ENCODE measurements at regions not wholly inside any gene's neighbourhood (a gene's known extent, or its start where the extent isn't known, plus 50 kb on each side); places are given as distances from the start of the nearest gene placed in this dataset.
A peak's percentile ranks its signal among the peaks of the same experiment; 100 is the strongest.

DNA sequence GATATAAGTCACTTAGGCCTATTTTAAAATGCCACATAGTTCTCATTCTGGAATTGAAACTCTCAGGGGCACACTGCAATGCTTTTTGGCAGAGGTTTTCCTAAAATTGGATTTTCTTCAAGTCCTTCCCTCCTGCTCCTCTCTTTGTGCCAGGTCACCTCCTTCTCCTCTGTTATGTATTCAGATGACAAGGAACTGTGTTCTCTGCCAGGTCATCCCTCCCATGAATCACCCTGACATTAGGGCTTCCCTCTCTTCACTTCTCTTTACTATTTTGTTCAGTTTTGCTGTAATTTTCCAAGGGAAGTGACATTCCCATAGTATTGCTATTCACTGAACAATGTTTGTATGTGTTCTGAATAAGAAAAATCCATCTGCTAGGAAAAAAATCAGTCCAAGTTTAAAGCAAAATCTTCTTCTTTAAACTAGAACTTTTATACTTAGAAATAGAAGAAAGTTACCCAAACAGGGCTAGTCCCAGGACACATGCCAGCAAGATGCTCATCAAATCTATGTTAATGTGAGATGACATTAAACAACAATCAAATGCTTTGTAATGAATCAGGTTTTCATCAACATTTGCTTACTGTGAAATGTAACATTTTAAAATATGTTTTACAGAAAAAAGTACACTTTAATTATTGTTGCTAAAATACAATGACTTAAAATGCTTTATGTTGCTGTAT lies 461.1 kb downstream of the MMUT start:
- no peak overlapping the region for H3K4me3 ChIP-seq (replicated peaks in 1 of 3)
- DNase-seq, result peak in 1 of 2 donors; percentile 29
- no peaks in the 10 kb centered on the region for H3K27me3 ChIP-seq
- no peaks in the 10 kb centered on the region for H3K4me1 ChIP-seq
- no peaks in the 10 kb centered on the region for H3K9me3 ChIP-seq
- TF ChIP-seq, protein P1, sequence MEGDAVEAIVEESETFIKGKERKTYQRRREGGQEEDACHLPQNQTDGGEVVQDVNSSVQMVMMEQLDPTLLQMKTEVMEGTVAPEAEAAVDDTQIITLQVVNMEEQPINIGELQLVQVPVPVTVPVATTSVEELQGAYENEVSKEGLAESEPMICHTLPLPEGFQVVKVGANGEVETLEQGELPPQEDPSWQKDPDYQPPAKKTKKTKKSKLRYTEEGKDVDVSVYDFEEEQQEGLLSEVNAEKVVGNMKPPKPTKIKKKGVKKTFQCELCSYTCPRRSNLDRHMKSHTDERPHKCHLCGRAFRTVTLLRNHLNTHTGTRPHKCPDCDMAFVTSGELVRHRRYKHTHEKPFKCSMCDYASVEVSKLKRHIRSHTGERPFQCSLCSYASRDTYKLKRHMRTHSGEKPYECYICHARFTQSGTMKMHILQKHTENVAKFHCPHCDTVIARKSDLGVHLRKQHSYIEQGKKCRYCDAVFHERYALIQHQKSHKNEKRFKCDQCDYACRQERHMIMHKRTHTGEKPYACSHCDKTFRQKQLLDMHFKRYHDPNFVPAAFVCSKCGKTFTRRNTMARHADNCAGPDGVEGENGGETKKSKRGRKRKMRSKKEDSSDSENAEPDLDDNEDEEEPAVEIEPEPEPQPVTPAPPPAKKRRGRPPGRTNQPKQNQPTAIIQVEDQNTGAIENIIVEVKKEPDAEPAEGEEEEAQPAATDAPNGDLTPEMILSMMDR (IDR thresholded peaks at IDR 0.05), result no peak
- no peaks in the 10 kb centered on the region for H3K36me3 ChIP-seq
- intact Hi-C loops (cut with DNase I), result no loop called here
- H3K27ac ChIP-seq, result no peak overlapping the region

DNA sequence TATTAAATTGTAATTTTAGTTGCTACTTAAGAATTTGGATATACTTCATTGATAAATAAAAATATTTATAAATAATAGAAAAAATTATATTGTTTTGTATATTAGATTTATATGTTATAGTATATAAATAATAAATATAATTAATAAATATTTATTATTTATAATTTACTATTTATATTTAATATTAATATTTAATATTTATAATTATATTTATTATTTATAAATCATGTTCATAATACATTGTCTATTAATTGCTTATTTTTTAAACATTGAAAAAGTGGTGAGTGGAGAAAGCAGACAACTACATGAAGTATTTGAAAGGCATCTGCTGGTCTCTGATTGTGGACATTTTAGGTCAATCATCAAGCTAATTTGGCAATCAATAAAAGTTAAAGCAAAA lies 464.5 kb downstream of the MMUT start:
- H3K27ac ChIP-seq, result no peak overlapping the region
- intact Hi-C loops (cut with DNase I), result no loop called here
- H3K4me1 ChIP-seq, result no peaks in the 10 kb centered on the region
- DNase-seq, result no peak
- H3K9me3 ChIP-seq, result no peaks in the 10 kb centered on the region
- H3K4me3 ChIP-seq (replicated peaks in 1 of 3), result no peak overlapping the region
- no peaks in the 10 kb centered on the region for H3K36me3 ChIP-seq
- TF ChIP-seq, protein P1 (IDR thresholded peaks at IDR 0.05), result no peak
- no peak for TF ChIP-seq POLR2A (IDR thresholded peaks at IDR 0.05)
- no peaks in the 10 kb centered on the region for H3K27me3 ChIP-seq

DNA sequence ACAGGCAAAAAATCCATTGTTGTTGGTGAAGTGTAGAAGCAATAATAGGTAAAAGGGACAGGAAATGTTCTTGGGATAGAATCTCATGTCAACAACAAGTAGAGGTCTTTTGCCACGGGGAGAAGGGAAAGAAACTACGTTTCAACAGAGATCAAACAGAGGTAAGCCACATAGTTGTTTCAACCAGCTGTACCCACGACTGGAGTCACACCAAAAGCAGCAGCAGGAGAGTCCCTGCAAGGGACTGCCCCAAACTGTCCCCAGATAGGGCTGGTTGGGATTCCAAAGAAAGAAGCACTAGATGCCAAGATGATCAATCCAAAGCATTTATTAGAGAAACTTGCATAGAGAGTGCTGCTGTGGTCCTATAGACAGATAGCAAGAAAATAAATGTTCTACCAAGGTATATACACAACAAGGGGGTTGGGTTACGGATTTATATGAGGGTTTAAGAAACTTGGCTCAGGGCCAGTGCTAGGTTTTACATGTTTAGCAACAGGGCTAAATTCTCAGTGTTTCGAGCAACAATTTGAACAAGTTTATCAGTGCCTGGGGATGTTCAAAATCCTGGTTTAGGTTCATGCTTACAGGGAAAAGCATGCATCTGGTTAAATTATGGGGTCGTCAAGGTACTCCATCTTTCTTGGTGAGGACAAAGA lies 466.5 kb downstream of the MMUT start:
- no peaks in the 10 kb centered on the region for H3K9me3 ChIP-seq
- H3K36me3 ChIP-seq, result no peaks in the 10 kb centered on the region
- 71 to 76% methylated on average over 6 of the region's 6 CpGs for WGBS, 2 donors
- no peak overlapping the region for H3K27ac ChIP-seq
- H3K4me1 ChIP-seq, result no peaks in the 10 kb centered on the region
- DNase-seq, result no peak
- TF ChIP-seq, protein P1 (IDR thresholded peaks at IDR 0.05), result no peak
- TF ChIP-seq POLR2A (IDR thresholded peaks at IDR 0.05), result no peak
- H3K4me3 ChIP-seq (replicated peaks in 1 of 3), result no peak overlapping the region
- intact Hi-C loops (cut with DNase I), result no loop called here
- H3K27me3 ChIP-seq, result no peaks in the 10 kb centered on the region

DNA sequence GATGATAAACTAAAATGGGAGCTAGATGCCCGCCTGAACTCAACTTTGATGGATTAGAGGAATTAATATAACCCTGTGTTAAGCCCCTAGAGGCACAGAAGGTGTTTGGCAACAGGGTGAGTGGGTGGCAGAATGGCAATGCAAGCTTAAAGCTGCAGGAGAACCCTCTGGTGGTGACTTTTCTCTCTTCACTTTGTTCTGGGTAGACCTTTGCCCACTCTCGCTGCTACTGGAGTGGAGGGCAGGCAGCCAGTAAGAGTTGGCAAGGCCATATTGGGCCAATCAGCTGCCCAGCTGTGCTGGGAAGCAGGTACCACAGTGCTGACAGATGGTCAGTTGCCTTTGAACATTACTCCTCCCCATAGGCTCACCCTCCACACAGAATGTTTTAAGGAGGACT lies 468.2 kb downstream of the MMUT start:
- DNase-seq, result no peak
- Histone ChIP-seq H3K27ac (no peak overlapping the region), H3K9me3 (no peaks in the 10 kb centered on the region), H3K36me3 (no peaks in the 10 kb centered on the region), H3K27me3 (no peaks in the 10 kb centered on the region), H3K4me3 (replicated peaks in 1 of 3) (no peak overlapping the region), H3K4me1 (no peaks in the 10 kb centered on the region)
- intact Hi-C loops (cut with DNase I), result no loop called here
- no peak for TF ChIP-seq POLR2A (IDR thresholded peaks at IDR 0.05)
- TF ChIP-seq, protein P1 (IDR thresholded peaks at IDR 0.05), result no peak
- 87 to 89% methylated on average over 2 of the region's 2 CpGs for WGBS, 2 donors

DNA sequence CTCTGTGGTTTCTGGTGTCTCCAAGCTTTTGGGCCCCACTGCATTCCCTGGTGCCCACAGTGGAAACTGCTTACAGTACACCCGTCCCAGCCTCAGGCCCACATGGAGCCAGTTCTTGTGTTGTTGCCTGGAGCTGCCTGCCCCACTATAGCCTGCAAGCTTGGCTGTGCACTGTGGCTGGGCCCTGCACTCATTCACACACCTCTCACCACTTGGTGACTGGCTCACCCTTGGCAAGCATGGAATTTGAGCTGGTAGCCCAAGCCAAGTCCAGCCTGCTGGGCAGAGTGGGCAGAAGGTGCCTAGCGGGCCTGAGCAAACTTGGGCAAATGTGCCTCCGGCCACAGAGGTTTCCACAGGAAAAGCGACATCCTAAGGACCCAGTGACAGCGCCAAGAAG lies 472.3 kb downstream of the MMUT start:
- H3K9me3 ChIP-seq, result no peaks in the 10 kb centered on the region
- H3K4me1 ChIP-seq, result no peaks in the 10 kb centered on the region
- no peak overlapping the region for H3K27ac ChIP-seq
- intact Hi-C loops (cut with DNase I), result no loop called here
- DNase-seq, result no peak
- H3K4me3 ChIP-seq (replicated peaks in 1 of 3), result no peak overlapping the region
- TF ChIP-seq, protein P1 (IDR thresholded peaks at IDR 0.05), result no peak
- TF ChIP-seq POLR2A (IDR thresholded peaks at IDR 0.05), result no peak
- WGBS, 2 donors, result 92 to 98% methylated on average over 4 to 5 of the region's 5 CpGs
- H3K27me3 ChIP-seq, result no peaks in the 10 kb centered on the region
- H3K36me3 ChIP-seq, result no peaks in the 10 kb centered on the region
